Prostate gland (tissue), 2 donors: ENCODE measurements at regions not wholly inside any gene's neighbourhood (a gene's known extent, or its start where the extent isn't known, plus 50 kb on each side); places are given as distances from the start of the nearest gene placed in this dataset.

Source experiments
- DNase-seq: peaks from one replicate; pipeline ENCODE4 v3.0.0-alpha.2; 2019; ENCODE audit warnings: low spot score
- H3K27ac ChIP-seq, 2 donors: fragments of 200-600 bp; sonication (generic); 2 replicates each; pipeline ENCODE4 v1.5.1; 2017 to 2019
- H3K27me3 ChIP-seq: fragments of 200-600 bp; sonication (generic); replicated peaks from 2 replicates; pipeline ENCODE4 v1.5.1; 2019; ENCODE audit not compliant: insufficient read depth
- H3K36me3 ChIP-seq, 2 donors: fragments of 200-600 bp; sonication (generic); 1 replicate in 1 of 2; 2 replicates in 1 of 2; pipeline versions ENCODE4 v1.5.1 to v1.8.1; 2017 to 2019
- H3K4me1 ChIP-seq: fragments of 200-600 bp; sonication (generic); replicated peaks from 2 replicates; pipeline ENCODE4 v1.5.1; 2019
- H3K4me3 ChIP-seq, 2 donors: fragments of 200-600 bp; sonication (generic); 2 replicates each; pipeline ENCODE4 v1.5.1; 2017 to 2019
- H3K9me3 ChIP-seq: fragments of 200-600 bp; sonication (generic); 2 replicates; pipeline ENCODE4 v1.5.1; 2017
- CTCF ChIP-seq, 4 experiments: fragments of 200-600 bp in 2 of 4; fragments of 450-650 bp in 2 of 4; sonication (generic) in 2 of 4; IDR thresholded peaks; 1 replicate in 3 of 4; 2 replicates in 1 of 4; pipeline ENCODE4 v1.5.1; 2016 to 2019; ENCODE audit warnings: antibody characterized with exemption in 4 of 4, mild to moderate bottlenecking in 2 of 4, moderate library complexity in 2 of 4
- POLR2A ChIP-seq: fragments of 450-650 bp; IDR thresholded peaks from one replicate; pipeline ENCODE4 v1.6.1; 2016; ENCODE audit warnings: antibody characterized with exemption, mild to moderate bottlenecking
- POLR2AphosphoS5 ChIP-seq: sonication (generic); formaldehyde crosslinking; IDR thresholded peaks from one replicate; pipeline ENCODE4 v1.6.1; 2017; ENCODE audit warnings: antibody characterized with exemption
- WGBS: methylation state at CpG from one replicate; pipeline ENCODE4 v1.1.5; 2018; 5-methylcytosine and 5-hydroxymethylcytosine counted together
- intact Hi-C: fragments of 100-400 bp; cut with DNase I; formaldehyde crosslinking; loops from one replicate; pipeline ENCODE4 v1.14.2; 2022

GRCh38 chr5:168008555-168008954, 282.9 kb upstream of the WWC1 start:
- DNase-seq, result no peak
- Histone ChIP-seq H3K27me3 (no peaks in the 10 kb centered on the region), H3K36me3 (no peaks in the 10 kb centered on the region), H3K4me1 (no peaks in the 10 kb centered on the region), H3K27ac (no peak overlapping the region), H3K9me3 (no peaks in the 10 kb centered on the region), H3K4me3 (no peak overlapping the region)
- TF ChIP-seq CTCF (IDR thresholded peaks at IDR 0.05) (no peak), POLR2A (no peak), POLR2AphosphoS5 (no peak)
- 58% methylated on average over 4 of the region's 4 CpGs for WGBS
- intact Hi-C loops, result loop anchor here (5.0 kb wide), 1 partner anchor 61 kb away; no protein-coding TSS in a partner anchor

GRCh38 chr5:168011096-168011495, 280.3 kb upstream of the WWC1 start:
- no peaks in the 10 kb centered on the region for H3K27me3 ChIP-seq
- 82% methylated on average over 6 of the region's 6 CpGs for WGBS
- intact Hi-C loops, result no loop called here
- TF ChIP-seq CTCF (IDR thresholded peaks at IDR 0.05) (no peak), POLR2A (no peak), POLR2AphosphoS5 (no peak)
- no peak overlapping the region for H3K27ac ChIP-seq
- no peak for DNase-seq
- no peaks in the 10 kb centered on the region for H3K4me1 ChIP-seq
- H3K4me3 ChIP-seq, result no peak overlapping the region
- H3K9me3 ChIP-seq, result no peaks in the 10 kb centered on the region
- H3K36me3 ChIP-seq, result no peaks in the 10 kb centered on the region

GRCh38 chr5:168012006-168012405, 279.4 kb upstream of the WWC1 start:
- DNase-seq, result no peak
- intact Hi-C loops, result no loop called here
- Histone ChIP-seq H3K36me3 (no peaks in the 10 kb centered on the region), H3K27me3 (no peaks in the 10 kb centered on the region), H3K9me3 (no peaks in the 10 kb centered on the region), H3K4me1 (no peaks in the 10 kb centered on the region), H3K4me3 (no peak overlapping the region), H3K27ac (no peak overlapping the region)
- WGBS, result 77% methylated on average over 5 of the region's 5 CpGs
- TF ChIP-seq POLR2AphosphoS5 (no peak), CTCF (IDR thresholded peaks at IDR 0.05) (no peak), POLR2A (no peak)

GRCh38 chr5:168013546-168013945, 277.9 kb upstream of the WWC1 start:
- Histone ChIP-seq H3K4me1 (no peaks in the 10 kb centered on the region), H3K27me3 (no peaks in the 10 kb centered on the region), H3K9me3 (no peaks in the 10 kb centered on the region), H3K27ac (no peak overlapping the region), H3K36me3 (no peaks in the 10 kb centered on the region), H3K4me3 (no peak overlapping the region)
- TF ChIP-seq CTCF (IDR thresholded peaks at IDR 0.05), result no peak
- no peak for TF ChIP-seq POLR2A
- no peak for TF ChIP-seq POLR2AphosphoS5
- 95% methylated on average over 4 of the region's 4 CpGs for WGBS
- no peak for DNase-seq
- intact Hi-C loops, result no loop called here

- H3K27me3 ChIP-seq, result no peaks in the 10 kb centered on the region
- no peaks in the 10 kb centered on the region for H3K36me3 ChIP-seq
- no peak for TF ChIP-seq CTCF (IDR thresholded peaks at IDR 0.05)
- H3K4me1 ChIP-seq, result no peaks in the 10 kb centered on the region
- DNase-seq, result no peak
- intact Hi-C loops, result no loop called here
- H3K27ac ChIP-seq, result no peak overlapping the region
- WGBS, result 89% methylated on average over 5 of the region's 5 CpGs
- H3K4me3 ChIP-seq, result no peak overlapping the region
- H3K9me3 ChIP-seq, result no peaks in the 10 kb centered on the region
Observed at GRCh38 chr5:168014433-168015123, 276.9 kb upstream of the WWC1 start.
